ENCODE measurements at regions not wholly inside any gene's neighbourhood (a gene's known extent, or its start where the extent isn't known, plus 50 kb on each side); places are given as distances from the start of the nearest gene placed in this dataset.
"Not testable (repeated sequence)": the region's sequence is repeated elsewhere in the genome, so short reads cannot be mapped to it uniquely, and the experiment has no call there.

DNA sequence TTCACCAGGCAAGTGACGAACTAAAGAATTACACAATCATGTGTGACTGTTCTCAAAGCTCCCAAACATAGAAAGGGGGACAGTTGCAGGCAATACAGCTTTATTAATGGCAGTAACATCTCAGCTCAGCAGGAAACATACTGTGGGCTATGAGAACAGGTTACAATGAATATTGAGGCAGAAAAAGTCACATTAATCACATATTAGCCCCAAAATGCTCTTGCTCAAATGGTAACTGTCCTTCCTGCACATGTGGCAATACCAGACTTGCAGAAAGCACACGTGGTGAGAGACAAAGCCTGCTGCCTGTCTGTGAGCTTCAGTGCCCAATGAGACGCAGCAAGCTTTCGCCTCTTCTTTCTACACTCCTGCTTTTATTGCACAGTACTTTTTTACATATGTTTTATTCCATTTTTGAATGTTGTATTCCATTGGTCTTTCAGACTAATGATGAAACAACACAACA, 104.9 kb upstream of the ACBD5 start:
- no peak for DNase-seq (ENCODE audit: low read depth in 2 of 2)

DNA sequence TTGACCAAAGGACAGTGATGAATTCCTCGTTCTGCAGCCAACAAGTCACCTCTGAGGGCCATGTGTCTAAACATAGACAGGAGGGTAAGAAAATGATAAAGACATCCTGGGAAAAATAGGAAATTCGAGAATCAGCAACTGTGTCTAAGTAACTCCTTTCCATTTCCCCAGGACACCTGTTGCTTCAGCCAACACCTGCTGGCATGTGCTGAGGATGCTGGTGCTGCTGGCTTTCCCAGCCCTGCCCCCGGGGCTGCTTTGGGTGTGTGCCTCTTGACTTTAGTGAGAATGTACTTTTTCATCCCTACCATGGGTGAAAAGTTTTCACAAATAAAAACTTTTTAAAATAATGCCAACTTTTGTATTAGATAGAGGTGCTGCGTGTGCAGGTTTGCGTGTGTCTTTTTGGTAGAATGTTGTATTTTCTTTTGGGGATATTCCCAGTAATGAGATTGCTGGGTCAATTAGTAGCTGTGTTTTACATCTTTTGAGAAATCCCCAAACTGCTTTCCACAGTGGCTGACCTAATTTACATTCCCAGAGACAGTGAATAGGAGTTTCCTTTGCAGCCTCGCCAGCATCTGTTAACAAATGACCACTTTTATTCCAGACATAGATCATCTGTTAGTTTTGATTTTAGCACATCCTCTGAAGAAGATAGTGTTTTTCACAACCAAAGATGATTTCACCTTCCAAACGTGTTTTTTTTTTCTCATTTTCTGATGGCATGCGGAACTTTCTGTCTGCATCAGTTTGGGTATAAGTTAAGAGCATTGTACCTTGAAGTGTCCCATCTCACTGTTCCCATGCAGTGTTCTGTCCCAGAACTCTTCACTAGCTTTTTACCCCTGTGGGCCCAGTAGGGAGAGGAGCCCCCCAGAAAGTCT, 104.2 kb upstream of the ACBD5 start:
- DNase-seq (ENCODE audit: low read depth in 2 of 2), result no peak

DNA sequence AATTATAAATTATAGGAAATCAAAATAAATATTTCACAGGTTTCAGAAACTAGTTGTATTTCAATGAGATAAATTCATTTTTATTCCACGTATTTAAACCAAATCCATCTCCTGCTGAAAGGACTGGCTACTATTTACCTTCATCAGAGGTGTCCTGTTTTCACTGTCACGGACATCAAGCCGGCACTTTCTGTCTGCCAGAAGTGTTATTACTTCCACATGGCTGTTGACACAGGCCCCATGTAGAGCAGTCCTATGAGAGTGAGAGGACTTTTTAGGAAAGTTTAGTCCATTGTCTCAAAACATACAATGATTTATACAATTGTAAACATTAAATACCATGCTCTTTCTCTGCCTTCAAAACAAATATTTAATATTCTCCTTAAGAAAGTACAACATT, 100.4 kb upstream of the ACBD5 start:
- DNase-seq (ENCODE audit: low read depth in 2 of 2), result no peak

DNA sequence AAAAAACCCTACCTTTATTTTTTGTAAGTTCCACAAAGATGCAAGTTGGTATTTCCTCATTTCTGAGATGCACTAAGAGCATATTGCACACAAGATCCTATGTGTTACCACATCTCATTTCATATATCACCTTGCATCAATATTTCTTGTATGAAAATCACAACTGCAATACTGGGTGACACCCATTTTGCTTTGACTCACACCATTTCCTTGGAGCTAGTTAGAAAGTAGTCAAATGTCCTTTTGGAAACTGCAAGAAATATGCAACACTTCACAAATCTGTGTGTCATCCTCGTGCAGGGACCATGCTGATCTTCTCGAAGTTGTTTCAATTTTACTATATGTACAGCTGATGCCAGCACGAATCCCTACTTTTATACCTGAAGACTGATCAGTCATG, 94.6 kb upstream of the ACBD5 start:
- DNase-seq (ENCODE audit: low read depth in 2 of 2), result not testable (repeated sequence)

DNA sequence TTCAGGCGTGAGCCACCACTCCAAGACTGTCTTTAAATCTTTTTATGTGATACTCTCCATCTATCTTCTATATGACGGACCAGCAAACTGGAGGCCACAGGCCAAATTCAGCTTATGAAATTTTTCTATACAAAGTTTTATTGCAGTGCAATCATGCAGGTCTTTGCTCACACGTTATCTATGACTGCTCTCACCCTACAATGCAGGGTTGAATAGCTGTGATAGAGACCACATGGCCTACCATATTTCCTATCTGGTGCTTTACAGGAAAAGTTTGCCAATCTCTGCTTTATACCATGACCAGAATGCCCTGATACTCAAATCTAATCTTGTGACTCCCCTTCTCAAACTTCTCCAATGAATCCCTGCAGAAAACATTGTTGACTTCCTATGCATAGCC, 89.5 kb upstream of the ACBD5 start:
- no peak for DNase-seq (ENCODE audit: low read depth in 2 of 2)

DNA sequence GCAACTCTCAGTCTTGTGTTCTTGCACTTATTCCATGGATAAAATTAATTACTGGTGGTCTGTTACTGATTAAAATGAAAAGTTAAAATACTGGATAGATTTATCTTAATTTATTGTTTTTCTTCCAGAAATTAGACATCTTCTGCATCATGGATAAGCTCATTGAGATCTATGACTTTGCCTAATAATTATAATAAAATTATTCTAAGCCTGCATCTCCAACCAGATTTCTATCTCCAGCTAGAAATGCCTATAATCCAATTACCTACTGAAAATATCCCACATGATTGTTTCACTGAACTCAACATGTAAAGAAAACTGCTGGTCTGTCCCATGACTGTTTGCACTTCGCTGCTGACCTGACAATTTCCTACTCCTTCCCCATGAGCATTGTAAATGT, 88.3 kb upstream of the ACBD5 start:
- no peak for DNase-seq (ENCODE audit: low read depth in 2 of 2)

DNA sequence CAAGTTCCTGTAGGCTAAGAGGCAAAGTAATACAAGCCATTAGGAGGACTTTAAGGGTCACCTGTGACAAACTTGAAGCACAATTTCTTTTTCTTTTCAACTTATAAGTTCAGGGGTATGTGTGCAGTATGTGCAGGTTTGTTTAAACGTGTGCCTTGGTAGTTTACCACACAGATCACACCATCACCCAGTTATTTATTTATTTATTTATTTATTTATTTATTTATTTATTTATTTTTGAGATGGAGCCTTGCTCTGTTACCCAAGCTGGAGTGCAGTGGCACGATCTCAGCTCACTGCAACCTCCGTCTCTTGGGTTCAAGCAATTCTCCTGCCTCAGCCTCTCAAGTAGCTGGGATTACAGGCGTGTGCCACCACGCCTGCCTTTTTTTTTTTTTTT, 86.2 kb upstream of the ACBD5 start:
- not testable (repeated sequence) for DNase-seq (ENCODE audit: low read depth in 2 of 2)

DNA sequence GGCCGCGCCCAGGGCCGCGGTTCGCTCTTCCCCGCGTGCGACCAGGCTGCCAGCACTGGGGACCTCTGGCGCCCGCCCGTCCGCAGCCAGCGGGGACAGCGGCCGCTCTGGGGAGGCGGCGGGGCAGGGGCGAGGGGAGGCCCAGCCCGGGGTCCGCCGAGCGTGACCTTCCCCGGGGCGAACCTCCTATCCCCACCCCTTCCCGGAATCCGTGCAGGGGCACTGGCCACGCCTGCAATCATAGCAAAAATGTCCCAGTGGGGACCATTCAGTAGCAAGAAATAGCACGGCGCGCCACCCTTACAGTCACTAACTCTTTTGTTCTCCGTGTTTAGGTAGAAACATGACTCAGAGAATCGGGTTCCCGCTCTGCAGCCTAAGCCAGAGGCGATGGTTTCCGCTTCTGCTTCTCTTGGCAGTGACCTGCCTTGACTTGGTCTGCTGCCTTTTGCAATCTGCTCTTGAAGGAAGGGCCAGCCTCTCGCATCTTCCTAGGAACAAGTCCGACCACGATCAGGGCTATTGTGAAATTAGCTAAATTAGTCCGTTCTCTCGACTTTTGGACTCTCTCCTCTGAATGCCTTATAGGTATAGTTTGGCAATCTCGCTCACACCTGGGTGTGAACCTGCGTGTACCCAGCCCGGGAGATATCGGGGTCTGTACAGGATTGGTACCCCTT, 79.3 kb upstream of the ACBD5 start:
- no peak for DNase-seq (ENCODE audit: low read depth in 2 of 2)

DNA sequence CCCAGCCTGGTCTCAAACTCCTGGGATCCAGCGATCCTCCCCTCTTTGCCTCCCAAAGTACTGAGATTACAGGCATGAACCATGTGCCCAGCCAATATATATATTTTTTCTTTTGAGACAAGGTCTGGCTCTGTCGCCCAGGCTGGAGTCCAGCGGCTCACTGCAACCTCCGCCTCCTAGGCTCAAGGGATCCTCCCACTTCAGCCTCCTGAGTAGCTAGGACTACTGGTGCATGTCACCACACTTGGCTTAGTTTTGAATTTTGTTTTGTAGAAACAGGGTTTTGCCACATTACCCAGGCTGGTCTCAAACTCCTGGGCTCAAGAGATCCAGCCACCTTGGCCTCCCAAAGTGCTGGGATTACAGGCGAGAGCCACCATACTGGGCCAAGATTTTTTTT, 78.5 kb upstream of the ACBD5 start:
- not testable (repeated sequence) for DNase-seq (ENCODE audit: low read depth in 2 of 2)

DNA sequence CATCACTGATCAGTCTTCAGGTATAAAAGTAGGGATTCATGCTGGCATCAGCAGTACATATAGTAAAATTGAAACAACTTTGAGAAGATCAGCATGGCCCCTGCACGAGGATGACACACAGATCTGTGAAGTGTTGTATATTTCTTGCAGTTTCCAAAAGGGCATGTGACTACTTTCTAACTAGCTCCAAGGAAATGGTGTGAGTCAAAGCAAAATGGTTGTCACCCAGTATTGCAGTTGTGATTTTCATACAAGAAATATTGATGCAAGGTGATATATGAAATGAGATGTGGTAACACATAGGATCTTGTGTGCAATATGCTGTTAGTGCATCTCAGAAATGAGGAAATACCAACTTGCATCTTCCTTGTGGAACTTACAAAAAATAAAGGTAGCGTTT, 74.5 kb upstream of the ACBD5 start:
- DNase-seq (ENCODE audit: low read depth in 2 of 2), result not testable (repeated sequence)

DNA sequence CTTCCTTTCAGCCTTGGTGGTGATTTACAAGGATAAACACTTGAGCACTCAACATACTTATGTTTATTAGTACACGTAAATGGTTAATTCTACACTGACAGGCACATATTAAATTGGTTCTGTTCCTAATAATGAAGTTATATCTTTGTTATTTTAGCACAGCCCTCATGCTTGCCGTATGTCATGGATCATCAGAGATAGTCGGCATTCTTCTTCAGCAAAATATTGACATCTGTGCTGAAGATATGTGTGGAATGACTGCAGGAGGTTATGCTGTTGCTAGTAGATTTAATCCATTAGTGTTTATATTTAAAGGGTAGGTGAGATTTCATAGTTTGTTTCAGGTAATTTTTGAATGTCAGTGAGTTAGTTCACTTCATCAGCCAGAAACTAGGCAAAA, 73.0 kb upstream of the ACBD5 start:
- DNase-seq (ENCODE audit: low read depth in 2 of 2), result not testable (repeated sequence)

DNA sequence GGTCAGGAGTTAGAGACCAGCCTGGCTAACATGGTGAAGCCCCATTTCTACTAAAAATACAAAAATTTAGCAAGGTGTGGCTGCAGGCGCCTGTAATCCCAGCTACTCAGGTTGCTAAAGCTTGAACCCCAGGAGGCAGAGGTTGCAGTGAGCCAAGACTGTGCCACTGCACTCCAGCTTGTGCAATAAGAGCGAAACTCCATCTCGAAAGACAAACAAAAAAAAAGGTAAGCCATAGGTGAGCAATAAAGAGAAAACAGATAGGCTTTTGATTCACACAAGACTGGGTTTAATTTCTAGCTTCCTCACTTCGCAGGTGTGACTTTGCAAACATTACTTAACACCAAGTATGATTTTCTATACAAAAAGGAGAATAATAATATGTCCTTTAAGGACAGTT, 72.3 kb upstream of the ACBD5 start:
- DNase-seq (ENCODE audit: low read depth in 2 of 2), result no peak

DNA sequence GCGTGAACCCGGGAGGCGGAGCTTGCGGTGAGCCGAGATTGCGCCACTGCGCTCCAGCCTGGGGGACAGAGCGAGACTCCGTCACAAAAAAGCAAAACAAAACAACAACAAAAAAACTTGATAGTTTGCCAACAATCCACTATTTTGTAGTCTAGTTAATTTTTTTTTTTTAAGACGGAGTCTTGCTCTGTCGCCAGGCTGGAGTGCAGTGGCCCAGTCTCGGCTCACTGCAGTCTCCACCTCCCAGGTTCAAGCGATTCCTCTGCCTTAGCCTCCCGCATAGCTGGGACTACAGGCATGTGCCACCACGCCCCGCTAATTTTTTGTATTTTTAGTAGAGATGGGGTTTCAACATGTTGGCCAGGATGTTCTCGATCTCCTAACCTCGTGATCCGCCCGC, 71.2 kb upstream of the ACBD5 start:
- not testable (repeated sequence) for DNase-seq (ENCODE audit: low read depth in 2 of 2)

DNA sequence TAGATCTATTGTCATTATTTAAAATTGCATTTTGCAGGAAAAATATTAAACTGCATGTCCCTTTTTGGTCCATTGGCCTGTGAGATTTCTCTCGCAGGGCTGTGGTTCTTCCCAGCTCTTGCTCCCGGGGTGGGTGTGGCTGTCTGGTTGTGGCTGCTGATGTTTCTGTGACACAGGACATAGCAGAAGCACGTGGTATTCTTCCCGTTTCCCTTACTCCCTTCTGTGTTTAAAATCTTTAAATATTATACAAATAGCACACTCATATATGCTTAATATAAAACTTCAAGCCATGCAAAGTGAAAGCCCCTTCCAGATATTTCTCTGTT, 57.9 kb upstream of the ACBD5 start:
- DNase-seq (ENCODE audit: low read depth in 2 of 2), result not testable (repeated sequence)

DNA sequence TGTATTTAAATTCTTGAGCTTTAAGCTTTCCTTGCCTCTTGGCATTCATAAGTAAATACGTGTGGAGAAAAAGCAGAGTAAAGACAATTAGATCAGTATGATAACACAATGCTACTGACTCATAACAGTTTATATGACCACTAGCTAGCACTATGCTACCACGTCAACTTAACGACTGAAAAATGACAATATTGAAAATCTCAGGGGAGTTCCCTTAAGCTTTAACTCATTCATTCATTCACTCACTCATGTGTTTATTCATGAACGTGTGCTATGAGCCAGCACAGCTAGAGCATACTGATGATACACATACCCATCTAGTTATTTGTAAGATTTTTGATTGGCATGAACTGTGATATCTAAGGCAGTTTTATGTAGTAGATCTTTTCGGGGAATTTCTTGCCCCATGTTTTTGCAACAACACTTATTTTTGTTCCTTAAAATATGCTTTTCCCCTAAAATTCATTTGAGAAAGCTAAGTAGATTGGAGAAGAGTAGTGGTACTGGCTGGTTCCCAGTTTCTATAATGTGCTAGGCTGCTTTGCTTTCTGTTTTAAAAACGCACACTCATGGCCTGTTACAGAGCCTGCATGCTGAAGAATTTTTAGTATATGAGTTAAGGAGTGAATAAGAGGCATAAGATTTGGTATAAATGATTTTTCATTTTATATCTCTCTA, 57.4 kb upstream of the ACBD5 start:
- no peak for DNase-seq (ENCODE audit: low read depth in 2 of 2)

DNA sequence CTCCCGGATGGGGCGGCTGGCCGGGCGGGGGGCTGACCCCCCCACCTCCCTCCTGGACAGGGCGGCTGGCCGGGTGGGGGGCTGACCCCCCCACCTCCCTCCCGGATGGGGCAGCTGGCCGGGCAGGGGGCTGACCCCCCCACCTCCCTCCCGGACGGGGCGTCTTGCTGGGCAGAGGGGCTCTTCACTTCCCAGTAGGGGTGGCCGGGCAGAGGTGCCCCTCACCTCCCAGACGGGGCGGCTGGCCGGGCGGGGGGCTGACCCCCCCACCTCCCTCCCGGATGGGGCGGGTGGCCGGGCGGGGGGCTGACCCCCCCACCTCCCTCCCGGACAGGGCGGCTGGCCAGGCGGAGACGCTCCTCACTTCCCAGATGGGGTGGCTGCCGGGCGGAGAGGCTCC, 55.7 kb upstream of the ACBD5 start:
- not testable (repeated sequence) for DNase-seq (ENCODE audit: low read depth in 2 of 2)

DNA sequence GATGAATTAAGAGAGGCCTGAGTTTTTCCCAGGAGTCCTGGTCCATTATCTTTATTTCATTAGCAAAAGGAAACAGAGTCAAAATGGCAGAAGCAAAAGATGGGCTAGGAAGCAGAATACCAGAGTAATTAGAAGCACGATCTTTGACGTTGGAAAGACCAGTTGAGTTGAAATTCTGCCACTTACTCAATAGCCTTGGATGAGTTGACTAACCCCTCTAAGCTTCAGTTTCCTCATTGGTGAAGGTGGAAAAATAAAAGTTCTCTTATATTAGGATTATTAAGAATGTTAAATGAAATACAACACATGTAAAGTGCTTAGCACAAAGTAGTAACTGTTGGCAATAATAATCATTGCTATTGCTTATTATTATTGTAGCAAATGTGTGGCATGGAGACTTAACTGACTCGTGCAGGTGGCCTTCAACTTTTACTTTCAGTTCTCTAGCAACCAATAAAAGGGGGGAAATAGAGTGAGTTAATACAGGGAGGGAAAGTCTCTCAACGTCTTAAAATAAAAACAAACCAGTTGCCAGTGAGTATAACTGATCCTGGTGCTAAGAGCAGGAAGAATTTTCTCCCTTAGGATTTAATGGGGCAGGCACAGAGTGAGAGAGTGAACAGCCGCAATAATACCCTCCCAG, 50.8 kb upstream of the ACBD5 start:
- DNase-seq (ENCODE audit: low read depth in 2 of 2), result not testable (repeated sequence)
